AG09309 (cell line): ENCODE measurements at regions not wholly inside any gene's neighbourhood (a gene's known extent, or its start where the extent isn't known, plus 50 kb on each side); places are given as distances from the start of the nearest gene placed in this dataset.
A peak's percentile ranks its signal among the peaks of the same experiment; 100 is the strongest.

ENCODE experiments used
- DNase-seq: peaks from one replicate; pipeline ENCODE4 v3.0.0-alpha.2; 2010; ENCODE audit warnings: low read depth
- H3K4me3 ChIP-seq: 2 replicates; pipeline ENCODE4 v1.5.1; 2011; ENCODE audit warnings: mild to moderate bottlenecking, low read depth, low read length, moderate library complexity; ENCODE audit not compliant: control insufficient read depth
- CTCF ChIP-seq: IDR thresholded peaks from 2 replicates; pipeline ENCODE4 v1.5.1; 2011; ENCODE audit warnings: mild to moderate bottlenecking, low read depth, low read length, inconsistent platforms; ENCODE audit not compliant: insufficient read depth, control insufficient read depth; ENCODE audit errors: missing control alignments

- TF ChIP-seq CTCF: no peak
- H3K4me3 ChIP-seq: no peak overlapping the region
- no peak for DNase-seq
Measured at GRCh38 chr21:36207577-36208320, 51.1 kb downstream of the DOP1B start.

GRCh38 chr21:36208326-36209013 lies 51.8 kb downstream of the DOP1B start:
- TF ChIP-seq CTCF: no peak

GRCh38 chr21:36209626-36210171 lies 53.1 kb downstream of the DOP1B start:
- no peak overlapping the region for H3K4me3 ChIP-seq
- DNase-seq: peak; percentile 28
- peak; percentile 71 for TF ChIP-seq CTCF

More at GRCh38 chr21:36208326-36209013, 51.8 kb downstream of the DOP1B start:
- H3K4me3 ChIP-seq: no peak overlapping the region
- no peak for DNase-seq

- no peak for DNase-seq
- no peak overlapping the region for H3K4me3 ChIP-seq
- no peak for TF ChIP-seq CTCF
Measured at GRCh38 chr21:36210779-36211659, 54.4 kb downstream of the DOP1B start.

GRCh38 chr21:36211660-36212512 lies 55.3 kb downstream of the DOP1B start:
- H3K4me3 ChIP-seq: no peak overlapping the region
- TF ChIP-seq CTCF: no peak
- DNase-seq: peak; percentile 57
